SK-N-SH (cell line): ENCODE measurements at regions not wholly inside any gene's neighbourhood (a gene's known extent, or its start where the extent isn't known, plus 50 kb on each side); places are given as distances from the start of the nearest gene placed in this dataset.

Experiments used
- CTCF ChIA-PET: fragments of 300-600, 350-600 bp; formaldehyde crosslinking; extraction: SDS; loops from one replicate; lab custom pipeline; 2021; lab: Yijun Ruan, JAX
- POLR2A ChIA-PET: fragments of 350-600 bp; sonication (Branson Sonifier 250); formaldehyde crosslinking; extraction: SDS; loops from one replicate; lab custom pipeline; 2020; ENCODE audit warnings: antibody characterized with exemption, inconsistent platforms; lab: Yijun Ruan, JAX
- DNase-seq: peaks from one replicate; pipeline ENCODE4 v3.0.0; 2012
- H2AFZ ChIP-seq: fragments of 200-600 bp; sonication (generic); 2 replicates; pipeline ENCODE4 v1.8.1; 2016; ENCODE audit warnings: antibody characterized with exemption, mild to moderate bottlenecking, low read depth
- H3F3A ChIP-seq: fragments of 200-600 bp; sonication (generic); replicated peaks from 2 replicates; pipeline ENCODE3; 2016; ENCODE audit warnings: antibody characterized with exemption, mild to moderate bottlenecking; ENCODE audit not compliant: insufficient read depth
- H3K27ac ChIP-seq, 2 experiments: fragments of 200-500 bp in 1 of 2; fragments of 200-600 bp in 1 of 2; sonication (Bioruptor generic) in 1 of 2; sonication (generic), shearing (Covaris generic) in 1 of 2; 2 replicates each; pipeline versions ENCODE4 v1.5.1 to v1.6.1; 2014 to 2016; ENCODE audit warnings: low read depth in 2 of 2, inconsistent platforms in 1 of 2, low read length in 1 of 2, mild to moderate bottlenecking in 1 of 2, mixed read lengths in 1 of 2
- H3K27me3 ChIP-seq: fragments of 200-600 bp; sonication (generic), shearing (Covaris generic); 2 replicates; pipeline ENCODE4 v1.6.1; 2016; ENCODE audit warnings: mixed run types; ENCODE audit not compliant: insufficient read depth
- H3K36me3 ChIP-seq, 2 experiments: fragments of 200-500 bp in 1 of 2; fragments of 200-600 bp in 1 of 2; sonication (Bioruptor generic) in 1 of 2; sonication (generic) in 1 of 2; replicated peaks in 1 of 2; 2 replicates each; pipeline versions ENCODE3 to v1.5.1; 2014 to 2016; ENCODE audit warnings: low read length in 1 of 2, mild to moderate bottlenecking in 1 of 2; ENCODE audit not compliant: insufficient read depth in 2 of 2, control insufficient read depth in 1 of 2
- H3K4me1 ChIP-seq, 2 experiments: fragments of 200-500 bp in 1 of 2; fragments of 200-600 bp in 1 of 2; sonication (Bioruptor generic) in 1 of 2; sonication (generic), shearing (Covaris generic) in 1 of 2; 2 replicates each; pipeline versions ENCODE4 v1.5.1 to v1.6.1; 2014 to 2016; ENCODE audit warnings: low read depth in 1 of 2, low read length in 1 of 2, mixed run types in 1 of 2; ENCODE audit not compliant: insufficient read depth in 2 of 2, control insufficient read depth in 1 of 2
- H3K4me2 ChIP-seq: fragments of 200-600 bp; sonication (generic), shearing (Covaris generic); 2 replicates; pipeline ENCODE4 v1.6.1; 2017; ENCODE audit warnings: mixed run types
- H3K4me3 ChIP-seq, 2 experiments: fragments of 200-500 bp in 1 of 2; fragments of 200-600 bp in 1 of 2; sonication (Bioruptor generic) in 1 of 2; sonication (generic), shearing (Covaris generic) in 1 of 2; 2 replicates each; pipeline versions ENCODE4 v1.5.1 to v1.8.1; 2014 to 2016; ENCODE audit warnings: low read depth in 2 of 2, inconsistent platforms in 1 of 2, low read length in 1 of 2, mild to moderate bottlenecking in 1 of 2, mixed read lengths in 1 of 2, moderate library complexity in 1 of 2
- H3K79me2 ChIP-seq: fragments of 200-600 bp; sonication (generic); 2 replicates; pipeline ENCODE4 v1.8.1; 2017; ENCODE audit warnings: mild to moderate bottlenecking; ENCODE audit not compliant: insufficient read depth
- H3K9ac ChIP-seq: fragments of 200-600 bp; sonication (generic); 2 replicates; pipeline ENCODE4 v1.6.1; 2017; ENCODE audit warnings: mixed run types
- H3K9me2 ChIP-seq: fragments of 200-600 bp; sonication (generic); 2 replicates; pipeline ENCODE4 v1.6.1; 2017; ENCODE audit warnings: mixed run types
- H3K9me3 ChIP-seq: fragments of 200-600 bp; sonication (generic); 2 replicates; pipeline ENCODE4 v1.6.1; 2017; ENCODE audit warnings: mixed run types, mild to moderate bottlenecking, moderate library complexity
- H4K20me1 ChIP-seq: fragments of 200-600 bp; sonication (generic); 2 replicates; pipeline ENCODE4 v1.6.1; 2017; ENCODE audit warnings: mild to moderate bottlenecking, mixed run types; ENCODE audit not compliant: insufficient read depth
- CHD2 ChIP-seq: fragments of 150-350 bp; IDR thresholded peaks from 2 replicates; pipeline ENCODE4 v1.6.1; 2018; ENCODE audit warnings: low read length; ENCODE audit not compliant: partially characterized antibody
- CTCF ChIP-seq: fragments of 200-600 bp; sonication (generic); IDR thresholded peaks from 2 replicates; pipeline ENCODE4 v1.6.1; 2017; ENCODE audit warnings: antibody characterized with exemption, mild to moderate bottlenecking, moderate library complexity
- IRF3 ChIP-seq: fragments of 150-350 bp; IDR thresholded peaks from 2 replicates; pipeline ENCODE4 v1.6.1; 2016; ENCODE audit warnings: mild to moderate bottlenecking, low read depth, low read length
- MEF2A ChIP-seq: IDR thresholded peaks from 2 replicates; pipeline ENCODE4 v1.4.0; 2012; ENCODE audit warnings: low read depth, borderline replicate concordance
- NRF1 ChIP-seq: IDR thresholded peaks from 2 replicates; pipeline ENCODE4 v1.6.1; 2012; ENCODE audit warnings: low read depth, mild to moderate bottlenecking, low read length
- RAD21 ChIP-seq: IDR thresholded peaks from 2 replicates; pipeline ENCODE4 v1.6.1; 2012; ENCODE audit warnings: mild to moderate bottlenecking, low read length
- RXRA ChIP-seq: IDR thresholded peaks from 2 replicates; pipeline ENCODE4 v1.4.0; 2012; ENCODE audit warnings: low read depth, mild to moderate bottlenecking, borderline replicate concordance
- TAF1 ChIP-seq: IDR thresholded peaks from 2 replicates; pipeline ENCODE4 v1.6.1; 2012; ENCODE audit warnings: low read depth, mild to moderate bottlenecking, low read length, moderate library complexity, borderline replicate concordance
- TEAD4 ChIP-seq: IDR thresholded peaks from 2 replicates; pipeline ENCODE4 v1.4.0; 2012; ENCODE audit warnings: mild to moderate bottlenecking, borderline replicate concordance; ENCODE audit not compliant: insufficient read depth
- WGBS: methylation state at CpG from one replicate; pipeline ENCODE4 v1.1.6; 2017; ENCODE audit warnings: low lambda C conversion rate; 5-methylcytosine and 5-hydroxymethylcytosine counted together
- TF ChIP-seq, protein P1 (sequence below): IDR thresholded peaks from 2 replicates; pipeline ENCODE4; 2012

DNA sequence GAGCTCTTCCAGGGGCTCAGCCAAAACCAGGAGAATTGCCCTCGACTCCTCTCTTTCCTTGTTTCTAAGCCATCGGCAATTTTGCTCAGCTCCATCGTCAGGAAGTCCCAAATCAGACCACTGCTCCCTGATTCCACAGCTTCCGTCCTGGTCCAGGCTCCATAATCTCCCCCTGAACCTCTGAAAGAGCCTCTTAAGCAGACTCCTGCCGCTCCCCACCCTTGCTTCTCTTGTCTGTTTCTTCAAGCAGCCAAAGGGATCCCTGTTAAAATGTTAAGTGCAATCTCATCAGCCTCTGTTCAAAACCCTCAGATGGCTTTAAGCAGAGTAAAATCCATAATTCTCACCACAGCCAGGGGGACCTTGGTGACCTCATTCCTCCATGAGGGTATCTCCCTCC lies 244.7 kb upstream of the SPTLC3 start:
- H3K9me2 ChIP-seq, result no peaks in the 10 kb centered on the region
- ChIA-PET POLR2A (no interaction called here), CTCF (interaction anchor here (1.9 kb wide), 1 partner anchor 10 kb away, joined by 6 read pairs; no protein-coding TSS in a partner anchor)
- no peak overlapping the region for H3K27ac ChIP-seq
- peaks cover 0 to 4% of the 10 kb centered on the region in 2 experiments; a peak in 1 of 4 replicates for H3K4me1 ChIP-seq
- no peak overlapping the region for H3K4me2 ChIP-seq
- H3K79me2 ChIP-seq, result no peaks in the 10 kb centered on the region
- 21% methylated on average over 5 of the region's 5 CpGs for WGBS
- no peaks in the 10 kb centered on the region for H4K20me1 ChIP-seq
- no peaks in the 10 kb centered on the region for H3K27me3 ChIP-seq
- no peak overlapping the region for H2AFZ ChIP-seq
- no peak for TF ChIP-seq TAF1
- TF ChIP-seq NRF1, result no peak
- H3K9me3 ChIP-seq, result no peaks in the 10 kb centered on the region
- no peak overlapping the region for H3K4me3 ChIP-seq
- H3K9ac ChIP-seq, result no peak overlapping the region
- H3K36me3 ChIP-seq, result no peaks in the 10 kb centered on the region
- DNase-seq, result no peak
- no peaks in the 10 kb centered on the region for H3F3A ChIP-seq

GRCh38 chr20:12764851-12765250 lies 243.9 kb upstream of the SPTLC3 start:
- no peaks in the 10 kb centered on the region for H3K36me3 ChIP-seq
- H4K20me1 ChIP-seq, result no peaks in the 10 kb centered on the region
- no peaks in the 10 kb centered on the region for H3K9me3 ChIP-seq
- no peak overlapping the region for H3K4me2 ChIP-seq
- DNase-seq, result no peak
- WGBS, result 0% methylated on average over 1 of the region's 1 CpG
- POLR2A ChIA-PET, result no interaction called here
- no peak overlapping the region for H3K9ac ChIP-seq
- H3K79me2 ChIP-seq, result no peaks in the 10 kb centered on the region
- no peak overlapping the region for H2AFZ ChIP-seq
- CTCF ChIA-PET, result interaction anchor here (1.1 kb wide), 1 partner anchor 35 kb away, joined by 3 read pairs; no protein-coding TSS in a partner anchor
- H3K4me3 ChIP-seq, result no peak overlapping the region
- no peak for TF ChIP-seq RXRA
- TF ChIP-seq, protein P1, sequence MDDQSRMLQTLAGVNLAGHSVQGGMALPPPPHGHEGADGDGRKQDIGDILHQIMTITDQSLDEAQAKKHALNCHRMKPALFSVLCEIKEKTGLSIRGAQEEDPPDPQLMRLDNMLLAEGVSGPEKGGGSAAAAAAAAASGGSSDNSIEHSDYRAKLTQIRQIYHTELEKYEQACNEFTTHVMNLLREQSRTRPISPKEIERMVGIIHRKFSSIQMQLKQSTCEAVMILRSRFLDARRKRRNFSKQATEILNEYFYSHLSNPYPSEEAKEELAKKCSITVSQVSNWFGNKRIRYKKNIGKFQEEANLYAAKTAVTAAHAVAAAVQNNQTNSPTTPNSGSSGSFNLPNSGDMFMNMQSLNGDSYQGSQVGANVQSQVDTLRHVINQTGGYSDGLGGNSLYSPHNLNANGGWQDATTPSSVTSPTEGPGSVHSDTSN, result no peak
- TF ChIP-seq NRF1, result no peak
- TF ChIP-seq, all 33 proteins: peak for 0
- Histone ChIP-seq H3K9me2 (no peaks in the 10 kb centered on the region), H3K27ac (no peak overlapping the region), H3K4me1 (peaks cover 0 to 4% of the 10 kb centered on the region in 2 experiments; a peak in 1 of 4 replicates), H3K27me3 (no peaks in the 10 kb centered on the region), H3F3A (no peaks in the 10 kb centered on the region)

DNA sequence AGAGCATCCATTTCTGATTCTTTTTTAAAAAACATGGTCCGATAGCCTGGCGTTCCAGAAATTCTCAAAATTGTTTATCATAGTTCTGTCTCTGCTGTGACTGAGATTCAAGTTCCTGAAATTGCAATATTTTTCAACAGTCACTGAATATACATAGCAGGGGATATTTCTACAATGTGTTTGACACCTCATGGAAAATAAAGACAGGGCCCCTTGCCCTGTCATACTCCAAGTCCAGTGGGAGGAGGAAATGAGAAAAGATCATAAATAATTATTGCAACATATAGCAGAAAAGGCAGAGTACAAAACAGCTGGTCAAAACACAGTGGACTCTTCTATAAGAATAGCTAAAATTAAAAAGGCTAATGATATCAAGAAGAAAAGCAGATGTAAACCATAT lies 234.8 kb upstream of the SPTLC3 start:
- H3F3A ChIP-seq, result no peaks in the 10 kb centered on the region
- H2AFZ ChIP-seq, result no peak overlapping the region
- H3K9me3 ChIP-seq, result no peaks in the 10 kb centered on the region
- no peak overlapping the region for H3K9ac ChIP-seq
- H3K27me3 ChIP-seq, result no peaks in the 10 kb centered on the region
- POLR2A ChIA-PET, result no interaction called here
- no peaks in the 10 kb centered on the region for H3K79me2 ChIP-seq
- H3K36me3 ChIP-seq, result no peaks in the 10 kb centered on the region
- H3K9me2 ChIP-seq, result no peaks in the 10 kb centered on the region
- 74% methylated on average over 2 of the region's 2 CpGs for WGBS
- H3K4me1 ChIP-seq, result no peaks in the 10 kb centered on the region
- H3K4me3 ChIP-seq, result no peak overlapping the region
- no peak overlapping the region for H3K4me2 ChIP-seq
- H3K27ac ChIP-seq, result no peak overlapping the region
- TF ChIP-seq IRF3, result no peak
- no peak for TF ChIP-seq CTCF
- TF ChIP-seq TEAD4, result no peak
- no peak for TF ChIP-seq MEF2A
- no peak for TF ChIP-seq CHD2
- TF ChIP-seq RAD21, result no peak
- DNase-seq, result no peak
- CTCF ChIA-PET, result interaction anchor here (1.5 kb wide), 1 partner anchor 10 kb away, joined by 6 read pairs; no protein-coding TSS in a partner anchor
- H4K20me1 ChIP-seq, result no peaks in the 10 kb centered on the region
